Mucosa of rectum (tissue), 2 donors: ENCODE measurements at regions not wholly inside any gene's neighbourhood (a gene's known extent, or its start where the extent isn't known, plus 50 kb on each side); places are given as distances from the start of the nearest gene placed in this dataset.

Experiments used
- H3K27ac ChIP-seq, 2 donors: one replicate each; pipeline ENCODE4 v1.7.0; 2013; ENCODE audit warnings: inconsistent platforms in 2 of 2, low read depth in 2 of 2, low read length in 2 of 2
- H3K27me3 ChIP-seq, 2 donors: one replicate each; pipeline ENCODE4 v1.7.0; 2013; ENCODE audit warnings: low read length in 2 of 2; ENCODE audit not compliant: control insufficient read depth in 2 of 2, insufficient read depth in 2 of 2
- H3K36me3 ChIP-seq, 2 donors: one replicate each; pipeline ENCODE4 v1.7.0; 2013; ENCODE audit warnings: low read length in 2 of 2; ENCODE audit not compliant: control insufficient read depth in 2 of 2, insufficient read depth in 2 of 2
- H3K4me1 ChIP-seq, 2 donors: one replicate each; pipeline ENCODE4 v1.7.0; 2013; ENCODE audit warnings: low read length in 2 of 2, mild to moderate bottlenecking in 1 of 2; ENCODE audit not compliant: control insufficient read depth in 2 of 2, insufficient read depth in 2 of 2
- H3K4me3 ChIP-seq, 2 donors: one replicate each; pipeline ENCODE4 v1.7.0; 2013; ENCODE audit warnings: low read length in 2 of 2
- H3K9ac ChIP-seq, 2 donors: one replicate each; pipeline ENCODE4 v1.7.0; 2013; ENCODE audit warnings: low read length in 2 of 2, low read depth in 1 of 2, mild to moderate bottlenecking in 1 of 2
- H3K9me3 ChIP-seq, 2 donors: one replicate each; pipeline ENCODE4 v1.7.0; 2013; ENCODE audit warnings: low read length in 2 of 2; ENCODE audit not compliant: control insufficient read depth in 2 of 2
- donor health status: healthy.
- donor health status: Normal muscosa, but diverticular disease.

- H3K27me3 ChIP-seq, result no peaks in the 10 kb centered on the region
Measured at GRCh38 chr2:128753321-128753720, 434.7 kb upstream of the HS6ST1 start.

GRCh38 chr2:128753800-128754199, 435.1 kb upstream of the HS6ST1 start:
- H3K27me3 ChIP-seq, result no peaks in the 10 kb centered on the region
- no peaks in the 10 kb centered on the region for H3K4me1 ChIP-seq
- H3K4me3 ChIP-seq, result no peak overlapping the region
- H3K36me3 ChIP-seq, result no peaks in the 10 kb centered on the region
- no peaks in the 10 kb centered on the region for H3K9me3 ChIP-seq
- no peak overlapping the region for H3K9ac ChIP-seq
- no peak overlapping the region for H3K27ac ChIP-seq

More at GRCh38 chr2:128753321-128753720, 434.7 kb upstream of the HS6ST1 start:
- Histone ChIP-seq H3K27ac (no peak overlapping the region), H3K9me3 (no peaks in the 10 kb centered on the region), H3K4me3 (no peak overlapping the region), H3K4me1 (no peaks in the 10 kb centered on the region), H3K36me3 (no peaks in the 10 kb centered on the region), H3K9ac (no peak overlapping the region)

DNA sequence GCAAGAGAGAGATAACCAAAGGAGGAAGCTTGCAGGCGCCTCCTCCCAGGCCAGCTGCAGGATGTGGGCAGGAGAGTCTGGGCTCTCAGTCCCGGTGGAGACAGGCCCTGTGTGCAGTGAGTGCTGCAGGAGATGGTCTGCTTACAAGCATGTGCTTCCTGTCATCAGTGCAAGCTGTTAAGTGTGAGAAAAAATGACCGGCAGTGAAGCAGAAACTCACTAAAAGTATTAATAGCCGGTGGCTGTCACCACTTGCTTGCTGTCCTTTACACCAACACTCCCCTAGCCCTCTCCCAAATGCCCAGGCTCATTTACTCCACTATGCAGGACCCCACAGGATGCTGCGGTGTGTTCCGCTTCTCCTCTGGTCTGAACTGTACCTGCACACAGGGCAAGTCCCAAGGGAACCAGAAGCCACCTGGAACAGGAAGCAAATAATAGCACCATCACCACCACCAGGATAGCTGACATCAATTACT, 435.6 kb upstream of the HS6ST1 start:
- H3K36me3 ChIP-seq, result no peaks in the 10 kb centered on the region
- H3K9ac ChIP-seq, result no peak overlapping the region
- no peaks in the 10 kb centered on the region for H3K27me3 ChIP-seq
- H3K4me1 ChIP-seq, result no peaks in the 10 kb centered on the region
- no peak overlapping the region for H3K4me3 ChIP-seq
- H3K9me3 ChIP-seq, result no peaks in the 10 kb centered on the region
- no peak overlapping the region for H3K27ac ChIP-seq

DNA sequence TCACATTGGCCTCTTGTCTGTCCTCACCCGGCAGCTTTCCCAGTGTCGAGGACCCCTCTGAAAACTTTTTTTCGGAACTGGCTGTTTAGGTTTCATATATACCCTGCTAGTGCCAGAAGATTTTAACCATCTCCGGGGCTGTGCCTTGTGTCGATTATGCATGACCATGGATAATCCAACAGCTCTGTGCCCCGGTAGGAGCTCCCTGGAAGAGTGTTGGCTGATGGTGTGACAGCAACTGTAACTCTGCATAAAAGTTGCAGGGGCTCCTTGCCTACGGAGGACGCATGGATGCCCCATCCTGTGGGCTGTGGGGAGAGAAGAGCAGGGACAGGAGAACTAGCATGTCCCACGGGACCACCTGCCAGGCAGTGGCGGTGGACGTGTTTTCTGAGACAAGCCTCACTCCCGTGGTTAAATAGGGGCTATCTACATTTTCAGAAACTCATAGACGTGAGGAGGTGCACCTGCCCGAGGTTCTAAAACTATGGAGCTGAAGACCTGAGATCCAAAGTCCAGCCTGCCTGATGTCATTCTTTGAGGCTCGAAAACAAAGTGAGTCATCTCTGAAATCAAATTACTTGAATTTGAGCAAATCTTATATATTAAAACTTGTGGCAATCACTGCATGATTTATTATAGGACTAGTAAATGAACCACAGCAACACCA, 437.2 kb upstream of the HS6ST1 start:
- Histone ChIP-seq H3K9ac (no peak overlapping the region), H3K4me3 (no peak overlapping the region), H3K27me3 (no peaks in the 10 kb centered on the region), H3K9me3 (no peaks in the 10 kb centered on the region), H3K36me3 (no peaks in the 10 kb centered on the region), H3K27ac (no peak overlapping the region), H3K4me1 (no peaks in the 10 kb centered on the region)

DNA sequence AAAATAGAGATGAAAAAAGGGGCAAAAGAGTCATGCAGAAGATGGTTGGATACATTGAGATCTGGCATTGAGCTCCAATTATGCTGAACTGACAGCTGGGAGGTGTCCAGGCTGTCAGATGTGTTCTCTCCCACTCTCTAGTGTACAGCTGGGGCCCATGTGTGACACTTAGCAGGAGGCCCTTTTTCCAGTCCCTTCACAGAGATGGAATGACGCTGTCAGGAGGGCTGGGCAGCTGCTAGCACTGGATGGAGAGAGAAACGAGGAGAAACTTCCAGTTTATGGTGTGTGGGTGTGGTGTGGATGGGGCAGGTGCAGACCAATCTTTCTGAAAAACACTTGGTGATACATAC, 437.7 kb upstream of the HS6ST1 start:
- H3K4me1 ChIP-seq, result no peaks in the 10 kb centered on the region
- no peaks in the 10 kb centered on the region for H3K9me3 ChIP-seq
- no peak overlapping the region for H3K9ac ChIP-seq
- no peak overlapping the region for H3K4me3 ChIP-seq
- H3K36me3 ChIP-seq, result no peaks in the 10 kb centered on the region
- H3K27ac ChIP-seq, result no peak overlapping the region
- no peaks in the 10 kb centered on the region for H3K27me3 ChIP-seq

GRCh38 chr2:128765811-128766210, 447.1 kb upstream of the HS6ST1 start:
- H3K27ac ChIP-seq, result no peak overlapping the region
- no peak overlapping the region for H3K4me3 ChIP-seq
- no peaks in the 10 kb centered on the region for H3K9me3 ChIP-seq
- no peaks in the 10 kb centered on the region for H3K27me3 ChIP-seq
- no peak overlapping the region for H3K9ac ChIP-seq
- no peaks in the 10 kb centered on the region for H3K36me3 ChIP-seq
- H3K4me1 ChIP-seq, result no peaks in the 10 kb centered on the region

- Histone ChIP-seq H3K27me3 (no peaks in the 10 kb centered on the region), H3K4me3 (no peak overlapping the region), H3K4me1 (no peaks in the 10 kb centered on the region), H3K27ac (no peak overlapping the region), H3K36me3 (no peaks in the 10 kb centered on the region), H3K9me3 (no peaks in the 10 kb centered on the region), H3K9ac (no peak overlapping the region)
Measured at GRCh38 chr2:128768041-128768440, 449.4 kb upstream of the HS6ST1 start.

DNA sequence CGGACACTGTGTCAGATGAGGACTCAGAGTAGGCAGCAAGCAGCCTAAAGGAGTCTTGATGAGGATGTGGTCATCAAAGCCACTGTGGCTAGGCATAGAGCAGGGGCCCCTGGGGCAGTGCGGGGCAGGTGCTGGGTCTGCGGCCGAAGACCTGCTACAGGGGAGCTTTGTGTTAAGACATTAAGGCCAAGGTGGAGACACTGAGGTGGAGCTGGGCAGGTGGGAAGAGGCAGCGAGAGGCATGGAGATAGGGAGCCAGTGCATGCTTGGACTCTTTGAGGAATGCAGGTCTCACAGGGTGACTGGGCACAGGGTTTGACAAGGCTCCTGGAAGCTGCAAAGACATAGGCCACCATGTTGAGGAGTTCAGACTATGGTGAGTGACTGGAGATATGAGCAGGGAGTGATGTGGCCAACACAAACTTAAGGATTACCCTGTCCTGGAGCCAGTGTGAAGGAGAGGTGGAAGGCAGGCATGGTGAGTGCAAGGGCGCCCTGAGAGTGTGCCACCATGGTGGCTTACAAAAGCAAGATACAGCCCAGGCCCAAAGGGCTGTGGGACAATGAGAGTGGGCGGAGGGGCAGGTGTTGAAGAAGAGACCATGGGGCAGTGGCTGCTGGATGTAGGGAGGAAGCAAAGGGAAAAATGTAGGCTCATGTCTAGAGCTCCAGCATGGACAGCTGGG, 450.9 kb upstream of the HS6ST1 start:
- Histone ChIP-seq H3K27me3 (no peaks in the 10 kb centered on the region), H3K4me1 (no peaks in the 10 kb centered on the region), H3K4me3 (no peak overlapping the region), H3K27ac (no peak overlapping the region), H3K36me3 (no peaks in the 10 kb centered on the region), H3K9me3 (no peaks in the 10 kb centered on the region), H3K9ac (no peak overlapping the region)

GRCh38 chr2:128770143-128771085, 451.7 kb upstream of the HS6ST1 start:
- Histone ChIP-seq H3K36me3 (no peaks in the 10 kb centered on the region), H3K4me1 (no peaks in the 10 kb centered on the region), H3K27ac (no peak overlapping the region), H3K4me3 (no peak overlapping the region), H3K9ac (no peak overlapping the region), H3K27me3 (no peaks in the 10 kb centered on the region), H3K9me3 (no peaks in the 10 kb centered on the region)

DNA sequence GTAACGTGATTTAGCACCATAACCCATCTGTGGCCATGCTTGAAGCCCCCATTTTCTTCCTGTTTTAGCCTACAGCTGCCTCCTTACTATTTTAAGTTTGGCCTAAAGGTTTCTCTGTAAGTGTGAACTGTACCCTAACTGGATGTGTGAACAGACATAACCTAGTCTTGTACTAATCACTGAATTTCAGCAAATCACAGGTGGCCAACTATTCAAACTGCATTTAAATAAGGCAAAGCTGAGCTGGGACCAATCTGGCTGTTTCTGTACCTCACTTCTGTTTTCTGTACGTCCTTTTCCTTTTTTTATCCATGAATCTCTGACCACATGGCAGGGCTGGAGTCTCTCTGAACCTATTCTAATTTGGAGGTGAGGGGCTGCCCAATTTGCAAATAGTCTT, 452.7 kb upstream of the HS6ST1 start:
- Histone ChIP-seq H3K4me3 (no peak overlapping the region), H3K9me3 (no peaks in the 10 kb centered on the region), H3K4me1 (no peaks in the 10 kb centered on the region), H3K27ac (no peak overlapping the region), H3K36me3 (no peaks in the 10 kb centered on the region), H3K27me3 (no peaks in the 10 kb centered on the region), H3K9ac (no peak overlapping the region)
